ENCODE measurements at regions not wholly inside any gene's neighbourhood (a gene's known extent, or its start where the extent isn't known, plus 50 kb on each side); places are given as distances from the start of the nearest gene placed in this dataset.

- TF ChIP-seq POLR2A (IDR thresholded peaks at IDR 0.05): no peak
- no peak for TF ChIP-seq CTCF (IDR thresholded peaks at IDR 0.05 in 8 of 11, conservative IDR thresholded peaks at IDR 0.05 in 3 of 11)
- no peak for TF ChIP-seq POLR2AphosphoS5 (IDR thresholded peaks at IDR 0.05)
Measured at GRCh38 chr10:111148025-111148424, 71.2 kb downstream of the ADRA2A start.

Data from spleen (tissue), 7 donors.